RCC 7860 (cell line): ENCODE measurements at regions not wholly inside any gene's neighbourhood (a gene's known extent, or its start where the extent isn't known, plus 50 kb on each side); places are given as distances from the start of the nearest gene placed in this dataset.

Source experiments
- DNase-seq: peaks from one replicate; pipeline ENCODE4 v3.0.0-alpha.2; 2015; ENCODE audit warnings: low spot score
- FAIRE-seq: peaks from 2 replicates; lab custom pipeline; 2012; peaks lifted over from hg19 to GRCh38; lab: Jason Lieb, UNC

DNA sequence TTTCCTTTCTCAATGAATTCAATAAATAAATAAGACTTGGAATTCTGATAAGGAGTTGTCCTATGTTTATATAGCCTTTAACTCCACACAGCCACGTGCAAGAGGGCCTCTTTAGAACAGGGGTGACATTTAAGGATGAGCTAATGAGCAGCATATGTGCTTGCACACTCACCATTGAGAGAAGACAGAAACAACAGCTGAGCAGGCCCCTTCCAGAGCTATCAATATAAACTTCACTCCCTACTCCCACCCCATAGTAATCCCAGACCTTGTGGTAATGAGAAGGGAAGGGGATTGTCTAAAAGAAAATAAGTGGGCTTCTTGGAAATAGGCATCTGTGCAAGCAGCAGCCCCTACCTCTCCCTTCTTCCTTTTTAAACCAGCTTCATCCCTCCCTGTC, 176.0 kb downstream of the SEC16B start:
- FAIRE-seq (no peak), DNase-seq (no peak)

GRCh38 chr1:177790566-177790965, 179.3 kb downstream of the SEC16B start:
- FAIRE-seq (no peak), DNase-seq (no peak)

DNA sequence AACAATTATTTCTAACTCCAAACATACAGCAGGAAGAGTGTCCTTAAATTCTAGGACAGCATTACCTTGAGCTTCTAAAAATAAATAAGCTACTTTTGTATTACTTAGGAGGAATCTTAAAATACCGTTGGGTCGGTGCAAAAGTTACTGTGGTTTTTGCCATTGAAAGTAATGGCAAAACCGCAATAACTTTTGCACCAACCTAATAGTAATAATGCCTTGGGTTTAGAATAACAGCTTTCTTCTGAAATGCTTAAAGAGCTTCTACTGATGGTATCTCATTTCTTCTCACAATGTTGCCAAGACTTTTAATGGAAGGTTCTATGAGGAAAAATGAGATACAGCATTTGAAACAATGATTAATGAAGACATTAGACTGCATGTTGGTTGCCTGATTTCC, 179.9 kb downstream of the SEC16B start:
- DNase-seq (no peak), FAIRE-seq (no peak)

GRCh38 chr1:177786176-177786745, 183.6 kb downstream of the SEC16B start:
- FAIRE-seq = no peak
- no peak for DNase-seq

DNA sequence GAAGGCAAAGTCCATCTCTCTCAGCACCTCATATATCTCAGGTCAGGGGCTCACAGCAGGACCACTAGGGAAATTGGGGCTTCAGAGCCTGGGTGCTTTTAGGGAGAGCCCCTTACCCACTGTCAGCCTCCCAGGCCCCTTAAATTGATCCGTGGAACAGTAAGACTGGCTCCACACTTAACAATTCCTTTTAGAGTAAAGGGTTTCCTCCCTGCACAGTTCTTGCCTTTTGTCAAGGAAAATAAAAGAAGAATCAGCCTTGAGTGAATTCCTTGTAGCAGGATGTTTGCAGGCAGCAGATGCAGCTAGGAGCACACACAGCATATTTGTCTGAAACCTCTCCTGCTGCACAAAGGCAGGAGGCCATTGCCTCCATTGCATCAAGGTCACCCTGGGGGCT, 184.9 kb downstream of the SEC16B start:
- no peak for FAIRE-seq

GRCh38 chr1:177784409-177784808, 185.4 kb downstream of the SEC16B start:
- DNase-seq (no peak), FAIRE-seq (no peak)

More for the DNA sequence above, 184.9 kb downstream of the SEC16B start:
- no peak for DNase-seq

GRCh38 chr1:177783051-177783450, 186.8 kb downstream of the SEC16B start:
- DNase-seq = no peak
- no peak for FAIRE-seq

- peak; percentile 26 for DNase-seq
- FAIRE-seq = no peak
These were observed 189.7 kb downstream of the SEC16B start for GRCh38 chr1:177780096-177780700.

DNA sequence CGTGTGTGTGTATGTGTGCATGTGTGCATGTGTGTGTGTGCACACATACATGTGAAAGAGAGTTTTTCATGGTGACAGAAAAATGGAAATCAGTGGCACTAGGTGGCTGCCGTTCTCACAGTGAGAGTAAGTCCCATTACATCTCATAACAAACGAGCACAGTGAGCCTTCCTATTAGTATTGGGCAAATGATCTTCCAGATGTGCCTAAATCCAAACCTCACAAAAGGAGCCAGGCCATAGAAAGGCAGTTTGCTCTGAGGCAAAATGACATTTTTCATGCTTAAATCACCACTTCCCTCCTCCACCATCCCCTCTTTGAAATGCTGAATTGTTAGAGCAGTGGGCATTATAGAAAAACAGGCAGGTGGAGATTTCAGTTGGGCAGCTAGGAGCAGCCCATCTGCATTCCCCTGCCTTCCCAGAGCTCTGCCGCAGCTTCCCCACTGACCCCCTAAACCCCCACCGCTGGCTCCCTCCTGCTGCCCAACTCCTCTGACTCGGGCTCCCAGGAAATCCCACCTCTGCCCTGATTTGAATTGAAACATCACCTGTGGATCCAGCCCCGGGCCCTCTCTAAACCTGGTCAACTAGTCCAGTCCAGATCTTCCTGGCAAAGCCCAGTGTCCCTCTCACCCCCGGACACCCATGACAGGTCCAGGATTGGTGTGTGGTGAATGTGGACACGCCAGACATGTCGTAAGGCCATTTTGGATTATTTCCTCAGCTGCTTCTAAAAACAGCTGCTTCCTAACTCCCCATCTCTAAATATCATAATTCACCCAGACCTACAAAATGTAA, 190.5 kb downstream of the SEC16B start:
- DNase-seq (no peak), FAIRE-seq (no peak)

GRCh38 chr1:177775924-177776323, 193.9 kb downstream of the SEC16B start:
- no peak for FAIRE-seq
- DNase-seq = no peak

GRCh38 chr1:177772386-177772960, 197.4 kb downstream of the SEC16B start:
- no peak for DNase-seq
- no peak for FAIRE-seq

- FAIRE-seq (no peak), DNase-seq (no peak)
These were observed 198.2 kb downstream of the SEC16B start for GRCh38 chr1:177771688-177772087.

DNA sequence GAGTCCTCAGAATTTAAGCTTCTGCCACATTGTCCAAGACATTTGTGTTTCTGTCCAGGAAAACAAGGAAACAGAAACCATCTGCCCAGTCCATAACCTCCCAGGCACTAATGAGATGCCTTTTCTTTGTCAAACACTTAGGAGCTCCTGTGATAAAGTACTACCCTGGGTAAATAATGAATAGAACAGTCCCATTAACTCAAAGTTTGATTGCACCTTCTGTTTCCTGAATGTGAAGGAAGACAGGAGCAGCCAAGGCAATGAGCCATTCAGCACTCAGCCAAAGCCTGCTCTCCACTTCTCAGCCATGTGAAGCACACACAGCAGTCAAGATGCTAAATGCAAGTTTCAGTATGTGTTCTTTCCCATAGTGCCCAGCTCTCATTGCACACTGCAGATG, 199.8 kb downstream of the SEC16B start:
- DNase-seq = no peak
- no peak for FAIRE-seq

- DNase-seq (no peak), FAIRE-seq (no peak)
These were observed 213.9 kb downstream of the SEC16B start for GRCh38 chr1:177755851-177756560.

GRCh38 chr1:177754603-177755002, 215.3 kb downstream of the SEC16B start:
- DNase-seq (no peak), FAIRE-seq (no peak)

DNA sequence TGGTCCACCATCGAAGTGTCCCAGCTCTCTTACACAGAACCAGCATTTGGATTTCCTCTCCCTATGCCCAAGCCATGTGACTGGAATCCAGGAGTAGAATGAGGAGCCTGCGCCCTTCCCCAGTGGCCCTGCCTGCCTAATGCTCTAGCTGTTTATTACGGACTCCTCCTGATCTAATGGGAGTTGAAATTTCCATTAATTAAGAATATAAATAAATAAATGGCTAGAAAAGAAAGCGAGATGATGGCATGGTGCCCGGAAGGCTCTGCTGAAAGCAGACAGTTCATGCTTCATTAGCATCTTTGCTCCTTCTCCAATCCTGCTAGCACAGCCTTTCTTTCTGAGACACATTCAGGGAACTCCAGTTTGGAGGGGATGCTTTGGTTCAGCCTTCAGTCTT, 216.2 kb downstream of the SEC16B start:
- DNase-seq (no peak), FAIRE-seq (no peak)

DNA sequence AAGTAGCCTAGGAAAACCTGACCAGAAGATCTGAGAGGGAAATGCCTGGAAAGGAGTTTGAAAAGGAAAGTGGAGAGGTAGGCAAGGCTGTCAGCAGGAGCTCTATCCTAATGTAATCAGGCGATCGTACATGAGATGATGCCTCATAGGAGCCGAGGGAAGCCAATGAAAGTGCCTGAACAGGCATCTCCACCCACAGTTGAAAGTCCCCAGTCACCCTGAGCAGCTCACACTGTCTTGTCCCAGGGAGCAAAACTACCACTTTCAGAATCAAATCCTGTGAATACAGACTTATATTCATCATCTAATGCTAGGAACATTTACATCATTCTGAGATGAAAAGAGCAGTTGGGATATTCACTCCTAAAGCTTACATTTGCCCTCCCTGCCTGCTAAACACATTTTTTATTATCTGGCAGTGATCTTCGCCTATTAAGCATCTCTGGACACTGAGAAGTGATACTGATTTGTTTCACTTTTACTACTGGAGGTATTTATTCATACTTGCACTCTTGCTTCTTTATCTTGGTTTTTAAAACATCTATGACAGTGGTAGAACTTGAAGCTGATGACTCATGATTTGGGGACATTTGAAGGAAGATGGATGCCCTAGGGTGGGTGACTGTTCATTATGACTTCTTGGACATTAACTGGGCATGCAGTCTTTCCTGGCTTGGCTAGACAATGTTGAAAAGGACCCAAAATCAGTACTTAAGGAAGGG, 221.6 kb downstream of the SEC16B start:
- no peak for DNase-seq
- no peak for FAIRE-seq

DNA sequence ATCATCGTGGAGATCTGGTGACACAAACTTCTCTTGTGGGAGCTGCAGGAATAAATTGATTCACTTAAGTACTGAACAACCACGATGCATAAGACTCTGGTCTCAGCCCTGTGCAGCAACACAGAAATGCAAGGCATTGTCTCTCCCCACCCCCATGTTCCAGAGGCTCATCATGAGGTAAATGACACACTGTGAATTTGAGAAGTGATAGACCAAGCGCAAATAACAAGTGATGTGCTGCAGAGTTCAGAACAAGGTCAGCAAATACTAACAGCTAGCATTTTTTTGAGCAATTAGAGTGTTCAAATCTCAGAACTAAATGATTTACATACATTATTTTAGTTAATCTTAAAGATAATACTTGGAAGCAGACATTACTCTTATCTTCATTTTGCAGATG, 223.7 kb downstream of the SEC16B start:
- no peak for FAIRE-seq
- no peak for DNase-seq

DNA sequence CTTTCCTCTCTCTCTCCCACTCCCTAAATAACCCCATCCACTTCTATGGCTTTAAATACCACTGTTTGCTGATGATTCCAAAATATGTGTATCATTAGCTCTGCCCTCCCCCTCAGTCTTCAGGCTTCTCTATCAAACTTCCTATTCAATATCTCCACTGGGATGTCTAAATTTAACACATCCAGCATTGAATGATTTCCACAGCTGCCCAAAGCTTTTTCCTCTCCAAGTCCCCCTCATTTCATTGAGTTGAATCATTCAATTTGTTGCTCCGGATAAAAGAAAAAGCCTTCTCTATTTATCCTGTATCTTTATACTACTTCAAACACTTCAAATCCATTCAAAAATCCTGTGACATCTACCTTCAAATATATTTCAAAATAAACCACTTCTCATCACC, 225.0 kb downstream of the SEC16B start:
- DNase-seq (no peak), FAIRE-seq (no peak)

GRCh38 chr1:177741476-177741875, 228.4 kb downstream of the SEC16B start:
- DNase-seq = no peak
- no peak for FAIRE-seq

DNA sequence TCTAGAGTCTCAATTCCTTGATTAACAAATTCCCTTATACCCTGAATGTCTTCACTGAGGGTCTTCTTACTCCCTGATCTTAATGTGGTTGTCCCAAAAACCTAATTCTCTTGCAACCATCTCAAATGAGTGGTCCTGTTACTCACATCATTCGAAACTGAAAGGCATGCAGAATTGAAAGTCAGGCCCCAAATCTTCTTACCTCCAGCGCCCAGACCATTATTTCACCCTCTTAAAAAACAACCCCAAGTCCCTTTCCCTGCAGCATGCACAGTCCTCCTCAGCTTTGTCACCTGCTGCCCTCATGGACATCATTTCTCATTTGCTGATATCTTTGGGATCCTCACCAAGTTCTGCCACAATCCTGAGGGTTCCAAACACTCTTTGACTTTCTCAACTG, 230.1 kb downstream of the SEC16B start:
- DNase-seq (no peak), FAIRE-seq (no peak)
